ENCODE measurements at regions not wholly inside any gene's neighbourhood (a gene's known extent, or its start where the extent isn't known, plus 50 kb on each side); places are given as distances from the start of the nearest gene placed in this dataset.

GRCh38 chr5:91635950-91636734, 253.0 kb upstream of the ARRDC3 start:
- no peak for TF ChIP-seq EZH2phosphoT487 (IDR thresholded peaks at IDR 0.05; ENCODE audit: borderline replicate concordance, low read length)
- no peak for TF ChIP-seq CTCF (IDR thresholded peaks at IDR 0.05; ENCODE audit: low read depth, low read length, poor library complexity, severe bottlenecking)
- Histone ChIP-seq H3K36me3 (ENCODE audit: control insufficient read depth, low read length) (no peaks in the 10 kb centered on the region), H3K4me1 (ENCODE audit: control insufficient read depth, low read length) (no peaks in the 10 kb centered on the region), H3K27me3 (ENCODE audit: control insufficient read depth, low read length) (no peaks in the 10 kb centered on the region), H3K4me3 (ENCODE audit: low read length) (no peak overlapping the region), H3K27ac (ENCODE audit: low read depth, low read length) (no peak overlapping the region), H4K20me1 (ENCODE audit: control insufficient read depth, insufficient read depth, low read depth, low read length) (no peaks in the 10 kb centered on the region), H3F3A (ENCODE audit: control insufficient read depth, insufficient read depth) (no peaks in the 10 kb centered on the region), H3K9me2 (replicated peaks; ENCODE audit: control insufficient read depth, low read length) (no peaks in the 10 kb centered on the region), H3K79me2 (ENCODE audit: control insufficient read depth, low read length) (no peaks in the 10 kb centered on the region), H3K9me3 (ENCODE audit: control insufficient read depth, insufficient read depth, low read length) (no peaks in the 10 kb centered on the region), H3K4me2 (ENCODE audit: low read length) (no peak overlapping the region)

- no peaks in the 10 kb centered on the region for H3F3A ChIP-seq (ENCODE audit: control insufficient read depth, insufficient read depth)
- no peaks in the 10 kb centered on the region for H3K79me2 ChIP-seq (ENCODE audit: control insufficient read depth, low read length)
- no peaks in the 10 kb centered on the region for H4K20me1 ChIP-seq (ENCODE audit: control insufficient read depth, insufficient read depth, low read depth, low read length)
- no peak overlapping the region for H3K27ac ChIP-seq (ENCODE audit: low read depth, low read length)
- H3K27me3 ChIP-seq (ENCODE audit: control insufficient read depth, low read length) = no peaks in the 10 kb centered on the region
- H3K9me3 ChIP-seq (ENCODE audit: control insufficient read depth, insufficient read depth, low read length) = no peaks in the 10 kb centered on the region
- H3K4me2 ChIP-seq (ENCODE audit: low read length) = no peak overlapping the region
- no peaks in the 10 kb centered on the region for H3K4me1 ChIP-seq (ENCODE audit: control insufficient read depth, low read length)
- H3K9me2 ChIP-seq (replicated peaks; ENCODE audit: control insufficient read depth, low read length) = no peaks in the 10 kb centered on the region
- no peak for TF ChIP-seq CTCF (IDR thresholded peaks at IDR 0.05; ENCODE audit: low read depth, low read length, poor library complexity, severe bottlenecking)
- no peak for TF ChIP-seq EZH2phosphoT487 (IDR thresholded peaks at IDR 0.05; ENCODE audit: borderline replicate concordance, low read length)
- no peaks in the 10 kb centered on the region for H3K36me3 ChIP-seq (ENCODE audit: control insufficient read depth, low read length)
- H3K4me3 ChIP-seq (ENCODE audit: low read length) = no peak overlapping the region
Measured at GRCh38 chr5:91632871-91633270, 249.8 kb upstream of the ARRDC3 start.

- H3K27ac ChIP-seq (ENCODE audit: low read depth, low read length) = no peak overlapping the region
- TF ChIP-seq EZH2phosphoT487 (IDR thresholded peaks at IDR 0.05; ENCODE audit: borderline replicate concordance, low read length) (no peak), CTCF (IDR thresholded peaks at IDR 0.05; ENCODE audit: low read depth, low read length, poor library complexity, severe bottlenecking) (no peak)
- H3K9me3 ChIP-seq (ENCODE audit: control insufficient read depth, insufficient read depth, low read length) = no peaks in the 10 kb centered on the region
- no peaks in the 10 kb centered on the region for H4K20me1 ChIP-seq (ENCODE audit: control insufficient read depth, insufficient read depth, low read depth, low read length)
- H3K79me2 ChIP-seq (ENCODE audit: control insufficient read depth, low read length) = no peaks in the 10 kb centered on the region
- H3K36me3 ChIP-seq (ENCODE audit: control insufficient read depth, low read length) = no peaks in the 10 kb centered on the region
- H3F3A ChIP-seq (ENCODE audit: control insufficient read depth, insufficient read depth) = no peaks in the 10 kb centered on the region
- no peaks in the 10 kb centered on the region for H3K4me1 ChIP-seq (ENCODE audit: control insufficient read depth, low read length)
- H3K27me3 ChIP-seq (ENCODE audit: control insufficient read depth, low read length) = no peaks in the 10 kb centered on the region
- H3K4me3 ChIP-seq (ENCODE audit: low read length) = no peak overlapping the region
- H3K9me2 ChIP-seq (replicated peaks; ENCODE audit: control insufficient read depth, low read length) = no peaks in the 10 kb centered on the region
- H3K4me2 ChIP-seq (ENCODE audit: low read length) = no peak overlapping the region
Measured at GRCh38 chr5:91611746-91612145, 228.6 kb upstream of the ARRDC3 start.

Measured in DOHH2 (cell line).